Smooth muscle cell (in vitro differentiated cells): ENCODE measurements at regions not wholly inside any gene's neighbourhood (a gene's known extent, or its start where the extent isn't known, plus 50 kb on each side); places are given as distances from the start of the nearest gene placed in this dataset.

Source experiments
- DNase-seq: peaks from one replicate; lab custom pipeline; 2025; ENCODE audit not compliant: unreplicated experiment; lab: John Stamatoyannopoulos, UW
- H2AFZ ChIP-seq: fragments of 200-600 bp; sonication (generic); 2 replicates; pipeline ENCODE4 v1.6.0; 2016; ENCODE audit warnings: antibody characterized with exemption, low read depth, mild to moderate bottlenecking
- H3F3A ChIP-seq: fragments of 200-600 bp; sonication (generic); 2 replicates; pipeline ENCODE4 v1.6.0; 2017; ENCODE audit warnings: antibody characterized with exemption, low read depth
- H3K27ac ChIP-seq: fragments of 200-600 bp; sonication (generic); 2 replicates; pipeline ENCODE4 v1.5.1; 2016; ENCODE audit warnings: low read depth, mild to moderate bottlenecking
- H3K27me3 ChIP-seq: fragments of 200-600 bp; sonication (generic); 2 replicates; pipeline ENCODE4 v1.6.1; 2016; ENCODE audit warnings: low read depth, mild to moderate bottlenecking
- H3K36me3 ChIP-seq: fragments of 200-600 bp; sonication (generic); 2 replicates; pipeline ENCODE4 v1.5.1; 2016; ENCODE audit warnings: low read depth
- H3K4me1 ChIP-seq: fragments of 200-600 bp; sonication (generic); 2 replicates; pipeline ENCODE4 v1.5.1; 2016; ENCODE audit warnings: low read depth
- H3K4me2 ChIP-seq: fragments of 200-600 bp; sonication (generic); 2 replicates; pipeline ENCODE4 v1.6.0; 2016; ENCODE audit warnings: mild to moderate bottlenecking
- H3K4me3 ChIP-seq: fragments of 200-600 bp; sonication (generic); 2 replicates; pipeline ENCODE4 v1.5.1; 2016; ENCODE audit warnings: mild to moderate bottlenecking
- H3K79me2 ChIP-seq: fragments of 200-600 bp; sonication (generic); 2 replicates; pipeline ENCODE4 v1.6.0; 2016; ENCODE audit warnings: low read depth, mild to moderate bottlenecking
- H3K9ac ChIP-seq: fragments of 200-600 bp; sonication (generic); 2 replicates; pipeline ENCODE4 v1.6.0; 2016; ENCODE audit warnings: low read depth
- H3K9me3 ChIP-seq: fragments of 200-600 bp; sonication (generic); replicated peaks from 2 replicates; pipeline ENCODE4 v1.5.1; 2016; ENCODE audit warnings: low read depth
- H4K20me1 ChIP-seq: fragments of 200-600 bp; sonication (generic); 2 replicates; pipeline ENCODE4 v1.6.0; 2016; ENCODE audit warnings: low read depth
- CTCF ChIP-seq: fragments of 200-600 bp; sonication (generic); IDR thresholded peaks from 2 replicates; pipeline ENCODE4 v1.5.1; 2017; ENCODE audit warnings: borderline replicate concordance, mild to moderate bottlenecking, antibody characterized with exemption; ENCODE audit not compliant: insufficient read depth, poor library complexity, severe bottlenecking
- WGBS: methylation state at CpG from one replicate; pipeline ENCODE4 v1.1.7; 2016; ENCODE audit warnings: low lambda C conversion rate; 5-methylcytosine and 5-hydroxymethylcytosine counted together

GRCh38 chr7:41787651-41788350, 84.9 kb upstream of the INHBA start:
- Histone ChIP-seq H3K4me3 (no peak overlapping the region), H3K36me3 (no peaks in the 10 kb centered on the region), H3K79me2 (no peaks in the 10 kb centered on the region), H3K27me3 (no peaks in the 10 kb centered on the region), H3F3A (no peaks in the 10 kb centered on the region), H4K20me1 (no peaks in the 10 kb centered on the region), H3K9me3 (no peaks in the 10 kb centered on the region), H3K9ac (no peak overlapping the region), H3K27ac (no peak overlapping the region), H2AFZ (no peak overlapping the region), H3K4me1 (no peaks in the 10 kb centered on the region), H3K4me2 (no peak overlapping the region)
- DNase-seq = no peak
- WGBS = 47% methylated on average over 2 of the region's 2 CpGs
- no peak for TF ChIP-seq CTCF

- Histone ChIP-seq H3F3A (no peaks in the 10 kb centered on the region), H3K4me2 (peak overlapping the region; percentile 10), H3K36me3 (no peaks in the 10 kb centered on the region), H3K27ac (no peak overlapping the region), H3K4me3 (no peak overlapping the region), H3K4me1 (no peaks in the 10 kb centered on the region), H4K20me1 (no peaks in the 10 kb centered on the region), H3K9me3 (no peaks in the 10 kb centered on the region), H3K27me3 (no peaks in the 10 kb centered on the region), H2AFZ (no peak overlapping the region), H3K9ac (no peak overlapping the region), H3K79me2 (no peaks in the 10 kb centered on the region)
- no peak for DNase-seq
- TF ChIP-seq CTCF = no peak
- WGBS = 66% methylated on average over 5 of the region's 5 CpGs
These were observed 84.1 kb upstream of the INHBA start for GRCh38 chr7:41786944-41787343.

- H3K4me1 ChIP-seq = no peaks in the 10 kb centered on the region
- H3K4me2 ChIP-seq = no peak overlapping the region
- H4K20me1 ChIP-seq = no peaks in the 10 kb centered on the region
- no peak for DNase-seq
- no peaks in the 10 kb centered on the region for H3K9me3 ChIP-seq
- H3K27me3 ChIP-seq = no peaks in the 10 kb centered on the region
- H3K9ac ChIP-seq = no peak overlapping the region
- no peak overlapping the region for H2AFZ ChIP-seq
- no peaks in the 10 kb centered on the region for H3K79me2 ChIP-seq
- no peak for TF ChIP-seq CTCF
- 58% methylated on average over 2 of the region's 2 CpGs for WGBS
- no peak overlapping the region for H3K4me3 ChIP-seq
- peak overlapping the region; percentile 26 for H3K27ac ChIP-seq
- no peaks in the 10 kb centered on the region for H3F3A ChIP-seq
- no peaks in the 10 kb centered on the region for H3K36me3 ChIP-seq
These were observed 83.5 kb upstream of the INHBA start for GRCh38 chr7:41786404-41786803.

GRCh38 chr7:41785840-41786239, 83.0 kb upstream of the INHBA start:
- Histone ChIP-seq H4K20me1 (no peaks in the 10 kb centered on the region), H3F3A (no peaks in the 10 kb centered on the region), H3K27me3 (no peaks in the 10 kb centered on the region), H3K9me3 (no peaks in the 10 kb centered on the region), H3K9ac (no peak overlapping the region), H3K27ac (peak overlapping the region; percentile 26), H3K4me1 (no peaks in the 10 kb centered on the region), H3K4me2 (no peak overlapping the region), H2AFZ (no peak overlapping the region), H3K4me3 (no peak overlapping the region), H3K79me2 (no peaks in the 10 kb centered on the region), H3K36me3 (no peaks in the 10 kb centered on the region)
- no peak for DNase-seq
- WGBS = 89% methylated on average over 5 of the region's 5 CpGs
- TF ChIP-seq CTCF = no peak
